CD8-positive, alpha-beta memory T cell (primary cell): ENCODE measurements at regions not wholly inside any gene's neighbourhood (a gene's known extent, or its start where the extent isn't known, plus 50 kb on each side); places are given as distances from the start of the nearest gene placed in this dataset.

Source experiments
- CTCF ChIA-PET: fragments of 350-600 bp; sonication (Branson Sonifier 250); formaldehyde crosslinking; loops from one replicate; lab custom pipeline; 2021; ENCODE audit warnings: antibody characterized with exemption; lab: Charles Lee
- POLR2A ChIA-PET: fragments of 350-600 bp; sonication (Branson Sonifier 250); formaldehyde crosslinking; loops from one replicate; lab custom pipeline; 2021; ENCODE audit warnings: antibody characterized with exemption; lab: Charles Lee
- DNase-seq, 5 donors: peaks; one replicate each; pipeline versions ENCODE4 v3.0.0 to v3.0.0-alpha.2; 2020 to 2022; ENCODE audit warnings: mixed read lengths in 1 of 5
- H3K27ac ChIP-seq: one replicate; pipeline ENCODE4 v1.7.0; 2013; ENCODE audit warnings: low read depth, mild to moderate bottlenecking, low read length, moderate library complexity
- H3K27me3 ChIP-seq: 2 replicates; pipeline ENCODE4 v1.7.0; 2013; ENCODE audit warnings: low read length, mild to moderate bottlenecking; ENCODE audit not compliant: insufficient read depth, poor library complexity, severe bottlenecking
- H3K36me3 ChIP-seq: 2 replicates; pipeline ENCODE4 v1.7.0; 2013; ENCODE audit warnings: mild to moderate bottlenecking, low read length, moderate library complexity; ENCODE audit not compliant: insufficient read depth
- H3K4me1 ChIP-seq: 2 replicates; pipeline ENCODE4 v1.7.0; 2013; ENCODE audit warnings: mild to moderate bottlenecking, low read length, moderate library complexity; ENCODE audit not compliant: insufficient read depth
- H3K4me3 ChIP-seq: 2 replicates; pipeline ENCODE4 v1.7.0; 2013; ENCODE audit warnings: mild to moderate bottlenecking, low read length
- H3K9me3 ChIP-seq: 2 replicates; pipeline ENCODE4 v1.7.0; 2013; ENCODE audit warnings: mild to moderate bottlenecking, low read length
- H3K27ac Mint-ChIP-seq, 8 donors: one replicate each; pipeline ENCODE4 v1.8.0; 2020 to 2021; ENCODE audit warnings: mixed read lengths in 8 of 8, mild to moderate bottlenecking in 6 of 8, inconsistent platforms in 3 of 8, moderate library complexity in 3 of 8
- H3K27me3 Mint-ChIP-seq, 2 donors: one replicate each; pipeline ENCODE4 v1.8.0; 2020 to 2021; ENCODE audit warnings: mixed read lengths in 2 of 2, mild to moderate bottlenecking in 1 of 2, moderate library complexity in 1 of 2
- H3K36me3 Mint-ChIP-seq, 3 donors: one replicate each; pipeline ENCODE4 v1.8.0; 2020 to 2021; ENCODE audit warnings: mixed read lengths in 3 of 3, inconsistent platforms in 1 of 3, mild to moderate bottlenecking in 1 of 3
- H3K4me1 Mint-ChIP-seq, 3 donors: one replicate each; pipeline ENCODE4 v1.8.0; 2020 to 2021; ENCODE audit warnings: mixed read lengths in 3 of 3, inconsistent platforms in 1 of 3, mild to moderate bottlenecking in 1 of 3
- H3K4me3 Mint-ChIP-seq, 7 donors: one replicate each; pipeline ENCODE4 v1.8.0; 2020 to 2021; ENCODE audit warnings: mixed read lengths in 7 of 7, mild to moderate bottlenecking in 6 of 7, moderate library complexity in 4 of 7, inconsistent platforms in 2 of 7
- H3K9me3 Mint-ChIP-seq, 5 donors: one replicate each; pipeline ENCODE4 v1.8.0; 2020 to 2022; ENCODE audit warnings: mixed read lengths in 5 of 5, mild to moderate bottlenecking in 3 of 5, moderate library complexity in 2 of 5, inconsistent platforms in 1 of 5

DNA sequence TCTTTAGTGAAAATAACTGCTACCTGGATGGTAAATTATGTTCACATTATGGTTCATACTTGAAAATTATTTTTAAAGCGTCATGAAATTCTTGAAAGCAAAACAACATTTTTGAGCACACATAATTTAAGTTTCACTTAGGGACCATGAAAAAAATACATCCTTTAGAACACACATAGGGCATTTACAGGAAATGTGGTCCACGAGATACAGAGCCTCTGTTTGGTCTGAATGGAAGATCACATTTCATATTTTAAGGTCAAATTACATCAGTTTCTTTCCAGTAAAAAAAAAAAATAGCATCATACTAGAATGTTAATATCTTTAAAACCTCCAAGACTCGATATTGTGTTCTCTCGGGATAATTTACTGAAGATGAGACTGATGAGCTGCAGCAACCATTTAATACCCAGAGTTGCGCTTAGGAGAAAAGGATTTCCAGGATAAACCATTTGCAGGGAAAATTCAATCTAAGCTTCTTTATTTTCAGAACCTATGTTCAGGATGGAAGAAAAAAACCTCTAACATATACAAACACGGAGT is 720.7 kb downstream of the DIAPH3 start:
- H3K27ac ChIP-seq, result no peak overlapping the region
- ChIA-PET POLR2A (no interaction called here), CTCF (no interaction called here)
- Mint-ChIP-seq H3K27me3 (peaks cover 4 to 43% of the 10 kb centered on the region in 2 donors), H3K4me3 (no peak overlapping the region), H3K4me1 (peaks cover 4 to 11% (median 6%) of the 10 kb centered on the region in 3 donors), H3K36me3 (no peaks in the 10 kb centered on the region), H3K27ac (no peak overlapping the region), H3K9me3 (peaks cover 0 to 3% (median 0%) of the 10 kb centered on the region in 5 donors)
- H3K36me3 ChIP-seq, result no peaks in the 10 kb centered on the region
- H3K4me3 ChIP-seq, result no peak overlapping the region
- H3K9me3 ChIP-seq, result no peaks in the 10 kb centered on the region
- H3K27me3 ChIP-seq, result no peaks in the 10 kb centered on the region
- no peaks in the 10 kb centered on the region for H3K4me1 ChIP-seq
- no peak for DNase-seq

DNA sequence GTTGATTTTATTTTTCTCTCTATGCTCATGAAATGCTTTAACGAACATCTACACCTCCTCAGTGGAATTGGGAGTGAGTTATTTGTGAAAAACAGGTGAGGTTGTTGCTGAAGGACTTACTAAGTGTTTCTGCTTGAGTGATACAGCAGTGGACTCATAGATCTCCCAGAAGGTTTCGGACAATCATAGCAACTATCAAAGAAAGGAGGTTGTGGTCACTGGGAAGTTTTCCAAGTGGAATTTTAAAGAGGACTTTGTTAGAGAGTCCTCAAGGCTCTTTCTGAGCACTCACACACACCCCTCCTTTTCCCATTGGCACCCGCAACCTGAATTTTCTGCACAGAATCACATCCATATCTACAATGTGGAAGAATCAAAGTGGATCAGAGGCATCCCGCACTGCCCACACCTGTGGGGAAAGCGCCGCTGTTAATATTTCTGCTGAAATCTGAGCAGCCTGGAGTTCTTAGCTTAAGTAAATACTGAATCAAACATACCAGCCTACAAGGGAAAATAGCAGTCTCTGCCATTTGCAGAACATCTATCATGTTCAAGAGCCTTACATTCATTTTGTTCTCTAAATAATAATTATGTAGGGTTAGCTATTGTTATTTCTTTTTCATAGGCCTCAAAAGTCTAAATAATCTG is 719.4 kb downstream of the DIAPH3 start:
- ChIA-PET CTCF (no interaction called here), POLR2A (no interaction called here)
- H3K4me1 Mint-ChIP-seq, result peaks cover 4 to 8% (median 6%) of the 10 kb centered on the region in 3 donors
- Histone ChIP-seq H3K36me3 (no peaks in the 10 kb centered on the region), H3K27me3 (no peaks in the 10 kb centered on the region), H3K4me1 (no peaks in the 10 kb centered on the region), H3K9me3 (no peaks in the 10 kb centered on the region), H3K27ac (no peak overlapping the region), H3K4me3 (no peak overlapping the region)
- H3K4me3 Mint-ChIP-seq, result no peak overlapping the region
- no peak overlapping the region for H3K27ac Mint-ChIP-seq
- H3K36me3 Mint-ChIP-seq, result no peaks in the 10 kb centered on the region
- H3K27me3 Mint-ChIP-seq, result peaks cover 4 to 39% of the 10 kb centered on the region in 2 donors
- DNase-seq, result no peak
- no peaks in the 10 kb centered on the region for H3K9me3 Mint-ChIP-seq

- Mint-ChIP-seq H3K4me1 (peaks cover 4 to 7% (median 6%) of the 10 kb centered on the region in 3 donors), H3K36me3 (no peaks in the 10 kb centered on the region), H3K9me3 (no peaks in the 10 kb centered on the region), H3K4me3 (no peak overlapping the region), H3K27ac (no peak overlapping the region), H3K27me3 (peaks cover 7 to 32% of the 10 kb centered on the region in 2 donors)
- no peaks in the 10 kb centered on the region for H3K9me3 ChIP-seq
- H3K27me3 ChIP-seq, result no peaks in the 10 kb centered on the region
- no peak overlapping the region for H3K4me3 ChIP-seq
- no peak overlapping the region for H3K27ac ChIP-seq
- H3K36me3 ChIP-seq, result no peaks in the 10 kb centered on the region
- no peak for DNase-seq
- POLR2A ChIA-PET, result no interaction called here
- CTCF ChIA-PET, result no interaction called here
- H3K4me1 ChIP-seq, result no peaks in the 10 kb centered on the region
Measured at GRCh38 chr13:59445812-59446211, 717.9 kb downstream of the DIAPH3 start.

DNA sequence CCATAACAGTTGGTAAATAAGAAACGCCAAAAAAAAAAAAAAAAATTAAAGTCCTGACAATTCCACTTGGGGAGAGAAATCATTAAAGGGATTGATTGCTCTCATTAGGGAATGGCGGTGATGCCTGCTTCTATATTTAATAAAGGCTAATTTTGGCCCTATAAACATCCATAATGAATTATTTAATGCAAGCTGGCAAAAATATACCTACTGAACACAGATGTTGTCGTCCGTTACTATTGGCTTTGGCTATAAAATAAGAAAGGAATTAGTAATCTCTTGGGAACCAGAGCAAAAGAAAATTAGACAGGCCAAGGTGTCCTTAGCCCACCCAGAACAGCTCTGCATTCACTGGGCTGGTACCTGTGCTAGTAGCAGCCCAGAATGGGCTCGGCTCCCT is 717.3 kb downstream of the DIAPH3 start:
- Histone ChIP-seq H3K9me3 (no peaks in the 10 kb centered on the region), H3K4me1 (no peaks in the 10 kb centered on the region), H3K27me3 (no peaks in the 10 kb centered on the region), H3K4me3 (no peak overlapping the region), H3K36me3 (no peaks in the 10 kb centered on the region), H3K27ac (no peak overlapping the region)
- no peaks in the 10 kb centered on the region for H3K36me3 Mint-ChIP-seq
- H3K27me3 Mint-ChIP-seq, result peaks cover 3 to 26% of the 10 kb centered on the region in 2 donors
- peaks cover 1% of the 10 kb centered on the region in 3 donors for H3K4me1 Mint-ChIP-seq
- H3K4me3 Mint-ChIP-seq, result no peak overlapping the region
- no peak for DNase-seq
- no peaks in the 10 kb centered on the region for H3K9me3 Mint-ChIP-seq
- ChIA-PET CTCF (no interaction called here), POLR2A (no interaction called here)
- H3K27ac Mint-ChIP-seq, result no peak overlapping the region

GRCh38 chr13:59447031-59447430 is 716.7 kb downstream of the DIAPH3 start:
- Mint-ChIP-seq H3K36me3 (no peaks in the 10 kb centered on the region), H3K4me3 (no peak overlapping the region), H3K4me1 (no peaks in the 10 kb centered on the region), H3K27me3 (peaks cover 3 to 22% of the 10 kb centered on the region in 2 donors), H3K27ac (no peak overlapping the region), H3K9me3 (no peaks in the 10 kb centered on the region)
- H3K9me3 ChIP-seq, result no peaks in the 10 kb centered on the region
- DNase-seq, result no peak
- ChIA-PET POLR2A (no interaction called here), CTCF (no interaction called here)
- H3K27ac ChIP-seq, result no peak overlapping the region
- no peaks in the 10 kb centered on the region for H3K36me3 ChIP-seq
- H3K27me3 ChIP-seq, result no peaks in the 10 kb centered on the region
- H3K4me1 ChIP-seq, result no peaks in the 10 kb centered on the region
- H3K4me3 ChIP-seq, result no peak overlapping the region

- Histone ChIP-seq H3K36me3 (no peaks in the 10 kb centered on the region), H3K27me3 (no peaks in the 10 kb centered on the region), H3K4me3 (no peak overlapping the region), H3K4me1 (no peaks in the 10 kb centered on the region), H3K9me3 (no peaks in the 10 kb centered on the region), H3K27ac (no peak overlapping the region)
- H3K27ac Mint-ChIP-seq, result no peak overlapping the region
- H3K9me3 Mint-ChIP-seq, result no peaks in the 10 kb centered on the region
- H3K36me3 Mint-ChIP-seq, result no peaks in the 10 kb centered on the region
- ChIA-PET CTCF (no interaction called here), POLR2A (no interaction called here)
- no peak overlapping the region for H3K4me3 Mint-ChIP-seq
- H3K27me3 Mint-ChIP-seq, result peaks cover 3 to 16% of the 10 kb centered on the region in 2 donors
- DNase-seq, result no peak
- no peaks in the 10 kb centered on the region for H3K4me1 Mint-ChIP-seq
Measured at GRCh38 chr13:59447846-59448620, 715.7 kb downstream of the DIAPH3 start.

- ChIA-PET CTCF (no interaction called here), POLR2A (interaction anchor here (0.7 kb wide), 1 partner anchor 24 kb away, joined by 3 read pairs; no protein-coding TSS in a partner anchor)
- no peak overlapping the region for H3K27ac Mint-ChIP-seq
Measured at GRCh38 chr13:59449750-59450149, 714.0 kb downstream of the DIAPH3 start.

DNA sequence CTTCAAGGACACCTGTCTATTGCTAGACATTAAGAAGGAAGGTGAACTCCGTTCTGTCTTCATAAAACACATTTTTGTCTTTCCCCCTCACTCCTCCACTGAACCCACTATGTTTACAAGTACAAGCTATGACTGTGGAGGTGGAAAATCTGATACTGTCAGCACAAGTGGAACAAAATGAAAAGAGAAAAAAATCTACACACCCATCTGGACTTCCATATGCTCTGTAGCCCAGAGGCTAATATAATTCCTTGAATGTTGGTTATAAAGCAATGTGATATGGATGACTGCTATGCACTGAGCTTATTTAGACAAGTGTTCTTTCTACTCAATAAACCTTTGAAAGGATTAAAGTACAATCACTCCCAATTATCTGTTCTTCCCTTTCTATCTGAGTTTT is 713.5 kb downstream of the DIAPH3 start:
- Mint-ChIP-seq H3K27ac (no peak overlapping the region), H3K4me1 (no peaks in the 10 kb centered on the region), H3K9me3 (no peaks in the 10 kb centered on the region), H3K27me3 (peaks cover 3 to 10% of the 10 kb centered on the region in 2 donors), H3K4me3 (no peak overlapping the region), H3K36me3 (no peaks in the 10 kb centered on the region)
- no peaks in the 10 kb centered on the region for H3K27me3 ChIP-seq
- CTCF ChIA-PET, result no interaction called here
- no peak overlapping the region for H3K27ac ChIP-seq
- POLR2A ChIA-PET, result no interaction called here
- H3K36me3 ChIP-seq, result no peaks in the 10 kb centered on the region
- DNase-seq, result no peak
- no peaks in the 10 kb centered on the region for H3K4me1 ChIP-seq
- H3K9me3 ChIP-seq, result no peaks in the 10 kb centered on the region
- no peak overlapping the region for H3K4me3 ChIP-seq

More at GRCh38 chr13:59449750-59450149, 714.0 kb downstream of the DIAPH3 start:
- Mint-ChIP-seq H3K4me3 (no peak overlapping the region), H3K36me3 (no peaks in the 10 kb centered on the region), H3K27me3 (peaks cover 3 to 11% of the 10 kb centered on the region in 2 donors), H3K9me3 (no peaks in the 10 kb centered on the region), H3K4me1 (no peaks in the 10 kb centered on the region)
- Histone ChIP-seq H3K4me3 (no peak overlapping the region), H3K4me1 (no peaks in the 10 kb centered on the region), H3K36me3 (no peaks in the 10 kb centered on the region), H3K27me3 (no peaks in the 10 kb centered on the region), H3K9me3 (no peaks in the 10 kb centered on the region), H3K27ac (no peak overlapping the region)
- DNase-seq, result no peak
